GM12878 (cell line): ENCODE measurements at regions not wholly inside any gene's neighbourhood (a gene's known extent, or its start where the extent isn't known, plus 50 kb on each side); places are given as distances from the start of the nearest gene placed in this dataset.

Experiments
- ATAC-seq: fragments of 200-7000 bp; cut with Tn5 transposase; 3 replicates; pipeline ENCODE4 v1.9.1; 2020; ENCODE audit warnings: mild to moderate bottlenecking, moderate library complexity
- BruUV-seq: library from RNA; stranded (reverse); fragments of 400-500 nt; replicated peaks from 2 replicates; lab custom pipeline; 2021; lab: Mats Ljungman, UMichigan
- CTCF ChIA-PET: fragments of 300-600 bp; sonication (Branson Sonifier 250); formaldehyde crosslinking; extraction: SDS; loops from one replicate; lab custom pipeline; 2021; ENCODE audit warnings: inconsistent platforms; lab: Yijun Ruan, JAX
- POLR2A ChIA-PET: fragments of 350-600 bp; formaldehyde crosslinking; extraction: SDS; loops from one replicate; lab custom pipeline; 2021; ENCODE audit warnings: inconsistent platforms; lab: Charles Lee
- RAD21 ChIA-PET: fragments of 300-600 bp; sonication (Branson Sonifier 250); formaldehyde crosslinking; loops from one replicate; lab custom pipeline; 2023; ENCODE audit warnings: antibody characterized with exemption; ENCODE audit not compliant: unreplicated experiment; lab: Charles Lee
- SMC1A ChIA-PET: fragments of 300-600 bp; sonication (Branson Sonifier 250); formaldehyde crosslinking; loops from one replicate; lab custom pipeline; 2023; ENCODE audit not compliant: unreplicated experiment, uncharacterized antibody; lab: Charles Lee
- DNase-seq: peaks from one replicate; pipeline ENCODE4 v3.0.0-alpha.2; 2011; ENCODE audit warnings: low read depth, low spot score
- FAIRE-seq: peaks from 3 replicates; lab custom pipeline; 2011; peaks lifted over from hg19 to GRCh38; lab: Jason Lieb, UNC
- H2AFZ ChIP-seq: 2 replicates; pipeline ENCODE4 v1.6.0; 2011; ENCODE audit warnings: low read depth, low read length, control low read depth; ENCODE audit not compliant: control insufficient read depth
- H3K27ac ChIP-seq: 2 replicates; pipeline ENCODE4 v1.5.1; 2011; ENCODE audit warnings: control low read depth; ENCODE audit not compliant: control insufficient read depth, insufficient read depth
- H3K27me3 ChIP-seq, 2 experiments: replicated peaks in 1 of 2; 2 replicates each; pipeline versions ENCODE4 v1.6.0 to v1.6.1; 2011; ENCODE audit warnings: low read length in 1 of 2; ENCODE audit not compliant: control insufficient read depth in 2 of 2, insufficient read depth in 2 of 2
- H3K36me3 ChIP-seq, 2 experiments: 2 replicates each; pipeline ENCODE4 v1.5.1; 2011; ENCODE audit warnings: low read length in 1 of 2; ENCODE audit not compliant: control insufficient read depth in 2 of 2, insufficient read depth in 2 of 2
- H3K4me1 ChIP-seq: 2 replicates; pipeline ENCODE4 v1.6.1; 2011; ENCODE audit warnings: mild to moderate bottlenecking, low read length, moderate library complexity, mixed read lengths; ENCODE audit not compliant: control insufficient read depth, insufficient read depth
- H3K4me2 ChIP-seq: 2 replicates; pipeline ENCODE4 v1.6.0; 2011; ENCODE audit warnings: control low read depth; ENCODE audit not compliant: control insufficient read depth, insufficient read depth
- H3K4me3 ChIP-seq: fragments of 200-600 bp; sonication (generic); 2 replicates; pipeline ENCODE4 v1.5.1; 2016
- H3K79me2 ChIP-seq: 2 replicates; pipeline ENCODE4 v1.6.0; 2011; ENCODE audit warnings: low read length; ENCODE audit not compliant: control insufficient read depth, insufficient read depth
- H3K9ac ChIP-seq: 2 replicates; pipeline ENCODE4 v1.8.0; 2011; ENCODE audit warnings: low read length, control low read depth, mixed read lengths; ENCODE audit not compliant: control insufficient read depth, insufficient read depth
- H3K9me3 ChIP-seq: replicated peaks from 3 replicates; pipeline ENCODE4 v1.5.1; 2011; ENCODE audit warnings: mild to moderate bottlenecking, low read length; ENCODE audit not compliant: control insufficient read depth, insufficient read depth
- H4K20me1 ChIP-seq: 2 replicates; pipeline ENCODE4 v1.6.0; 2011; ENCODE audit not compliant: control insufficient read depth, insufficient read depth
- BCL11A ChIP-seq: IDR thresholded peaks from 2 replicates; pipeline ENCODE4 v1.6.1; 2011; ENCODE audit warnings: low read depth, low read length
- FOS ChIP-seq: IDR thresholded peaks from 3 replicates; pipeline ENCODE4 v1.6.1; 2011; ENCODE audit warnings: borderline replicate concordance; ENCODE audit not compliant: insufficient read length; ENCODE audit errors: extremely low read depth
- LARP7 ChIP-seq: fragments of 450-650 bp; IDR thresholded peaks from 2 replicates; pipeline ENCODE4 v1.6.1; 2017; ENCODE audit warnings: mild to moderate bottlenecking
- NR2F1 ChIP-seq: fragments of 450-650 bp; conservative IDR thresholded peaks from 2 replicates; pipeline ENCODE4 v1.6.1; 2017; ENCODE audit warnings: mild to moderate bottlenecking
- SRF ChIP-seq, 2 experiments: IDR thresholded peaks; 2 replicates each; pipeline ENCODE4 v1.6.1; 2011; ENCODE audit warnings: low read depth in 2 of 2, low read length in 2 of 2, mild to moderate bottlenecking in 1 of 2, moderate library complexity in 1 of 2
- SUZ12 ChIP-seq: fragments of 200-600 bp; sonication (generic); IDR thresholded peaks from one replicate; pipeline ENCODE4 v1.6.1; 2018; ENCODE audit warnings: antibody characterized with exemption, mild to moderate bottlenecking; ENCODE audit not compliant: unreplicated experiment
- TARDBP ChIP-seq: IDR thresholded peaks from 2 replicates; pipeline ENCODE4 v1.6.1; 2016; ENCODE audit warnings: borderline replicate concordance
- WRNIP1 ChIP-seq: IDR thresholded peaks from 2 replicates; pipeline ENCODE4 v1.6.1; 2011; ENCODE audit warnings: low read depth, low read length, improper control_type of control experiment, borderline replicate concordance
- ZBED1 ChIP-seq: IDR thresholded peaks from 2 replicates; pipeline ENCODE4 v1.6.1; 2016; ENCODE audit warnings: borderline replicate concordance
- WGBS: methylation state at CpG from one replicate; pipeline ENCODE4 v1.1.6; 2016; ENCODE audit warnings: low lambda C conversion rate; ENCODE audit not compliant: insufficient replicate concordance, insufficient coverage; ENCODE audit errors: missing lambda C conversion rate; 5-methylcytosine and 5-hydroxymethylcytosine counted together
- in situ Hi-C: fragments of 300-500 bp; cut with MboI; formaldehyde crosslinking; loops from 9 replicates; pipeline ENCODE4 v1.14.3; 2018; ENCODE audit warnings: mixed read lengths
- intact Hi-C: fragments of 100-400 bp; cut with micrococcal nuclease; formaldehyde crosslinking; loops from one replicate; pipeline ENCODE4 v1.14.2; 2022; ENCODE audit not compliant: unreplicated experiment
- TF ChIP-seq, protein P1 (sequence below): fragments of 450-650 bp; IDR thresholded peaks from 2 replicates; pipeline ENCODE4 v1.6.1; 2014; ENCODE audit warnings: mild to moderate bottlenecking

DNA sequence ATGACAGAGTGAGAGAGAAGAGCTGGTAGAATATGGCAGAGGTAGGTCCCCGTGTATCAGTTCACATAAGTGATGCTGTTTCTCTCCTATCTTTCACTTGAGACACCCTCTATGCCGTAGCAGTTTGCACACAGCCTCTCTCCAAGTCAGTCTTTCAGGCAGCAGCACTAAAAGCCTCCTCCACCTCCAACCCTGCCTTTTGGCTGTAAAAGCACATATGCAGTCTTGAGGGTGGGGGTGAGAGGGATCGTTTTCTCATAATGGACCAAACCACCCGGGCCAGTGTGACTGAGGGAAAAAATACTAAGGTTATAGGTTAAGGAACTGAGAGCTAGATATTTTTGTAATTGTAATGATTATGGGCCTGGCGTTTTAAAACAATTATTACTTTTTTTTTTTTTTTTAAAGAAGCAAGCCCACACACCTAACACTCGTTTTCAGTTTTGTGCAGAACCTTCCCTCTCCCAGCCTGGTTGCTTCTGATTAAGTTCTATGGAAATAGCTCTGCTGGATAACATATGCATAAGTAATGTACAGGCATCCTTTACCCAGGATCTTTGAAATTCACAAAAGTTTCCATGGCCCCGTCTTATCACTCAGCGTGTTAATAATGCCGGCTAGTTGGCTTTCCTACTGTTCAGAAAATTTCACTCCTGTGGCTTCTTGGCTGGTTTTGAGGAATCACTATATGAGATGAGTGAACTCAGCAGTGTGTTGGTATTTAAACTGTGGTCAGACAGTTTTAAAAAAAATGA, 112.2 kb upstream of the MEIS1 start:
- in situ Hi-C loops (no loop called here), intact Hi-C loops (no loop called here)
- Histone ChIP-seq H3K4me2 (no peak overlapping the region), H3K9me3 (no peaks in the 10 kb centered on the region), H2AFZ (no peak overlapping the region), H3K9ac (no peak overlapping the region), H3K27ac (no peak overlapping the region), H3K4me3 (no peak overlapping the region), H3K4me1 (no peaks in the 10 kb centered on the region), H4K20me1 (no peaks in the 10 kb centered on the region), H3K36me3 (no peaks in the 10 kb centered on the region), H3K79me2 (no peaks in the 10 kb centered on the region), H3K27me3 (no peaks in the 10 kb centered on the region)
- POLR2A ChIA-PET, result interaction anchor here (0.7 kb wide), 1 partner anchor 53 kb away, joined by 4 read pairs; no protein-coding TSS in a partner anchor
- ATAC-seq, result no peak
- RAD21 ChIA-PET, result no interaction called here
- SMC1A ChIA-PET, result interaction anchor here (0.6 kb wide), 1 partner anchor 985 kb away, joined by 3 read pairs; no protein-coding TSS in a partner anchor
- CTCF ChIA-PET, result no interaction called here
- FAIRE-seq, result no peak
- WGBS, result 8% methylated on average over 9 of the region's 9 CpGs
- no TSS peak for BruUV-seq
- DNase-seq, result no peak
- TF ChIP-seq SUZ12, result no peak
- TF ChIP-seq BCL11A, result no peak
- TF ChIP-seq NR2F1, result no peak
- TF ChIP-seq, protein P1, sequence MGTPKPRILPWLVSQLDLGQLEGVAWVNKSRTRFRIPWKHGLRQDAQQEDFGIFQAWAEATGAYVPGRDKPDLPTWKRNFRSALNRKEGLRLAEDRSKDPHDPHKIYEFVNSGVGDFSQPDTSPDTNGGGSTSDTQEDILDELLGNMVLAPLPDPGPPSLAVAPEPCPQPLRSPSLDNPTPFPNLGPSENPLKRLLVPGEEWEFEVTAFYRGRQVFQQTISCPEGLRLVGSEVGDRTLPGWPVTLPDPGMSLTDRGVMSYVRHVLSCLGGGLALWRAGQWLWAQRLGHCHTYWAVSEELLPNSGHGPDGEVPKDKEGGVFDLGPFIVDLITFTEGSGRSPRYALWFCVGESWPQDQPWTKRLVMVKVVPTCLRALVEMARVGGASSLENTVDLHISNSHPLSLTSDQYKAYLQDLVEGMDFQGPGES, result no peak
- no peak for TF ChIP-seq LARP7
- no peak for TF ChIP-seq SRF (IDR thresholded peaks at IDR 0.05; ENCODE audit: low read depth in 2 of 2, low read length in 2 of 2)
- TF ChIP-seq ZBED1, result no peak
- no peak for TF ChIP-seq WRNIP1
- TF ChIP-seq FOS, result no peak
- no peak for TF ChIP-seq TARDBP
